HS-5 (cell line): ENCODE measurements at regions not wholly inside any gene's neighbourhood (a gene's known extent, or its start where the extent isn't known, plus 50 kb on each side); places are given as distances from the start of the nearest gene placed in this dataset.
"Not testable (repeated sequence)": the region's sequence is repeated elsewhere in the genome, so short reads cannot be mapped to it uniquely, and the experiment has no call there.

Source experiments
- DNase-seq: peaks from one replicate; pipeline ENCODE4 v3.0.0-alpha.2; 2012; ENCODE audit warnings: low read depth

DNA sequence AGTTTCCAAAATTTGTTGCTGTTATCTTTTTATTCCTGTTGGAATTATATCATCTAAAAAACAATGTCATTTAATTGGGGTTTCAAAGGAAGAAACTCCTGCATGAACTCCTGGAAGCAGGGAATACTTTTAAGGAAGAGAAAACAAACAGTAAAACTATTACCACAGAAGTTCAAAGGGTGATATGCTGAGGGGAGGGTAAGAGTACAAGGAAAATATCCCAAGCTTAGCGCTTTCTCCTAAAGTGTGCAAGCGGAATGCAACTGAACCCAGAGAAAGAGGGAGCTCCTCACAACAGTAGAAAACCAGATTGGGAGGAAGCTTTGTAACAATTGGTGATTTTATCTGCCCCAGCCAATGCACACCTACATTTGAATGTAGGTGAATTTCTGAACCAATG lies 175.1 kb downstream of the NUFIP1 start:
- no peak for DNase-seq

DNA sequence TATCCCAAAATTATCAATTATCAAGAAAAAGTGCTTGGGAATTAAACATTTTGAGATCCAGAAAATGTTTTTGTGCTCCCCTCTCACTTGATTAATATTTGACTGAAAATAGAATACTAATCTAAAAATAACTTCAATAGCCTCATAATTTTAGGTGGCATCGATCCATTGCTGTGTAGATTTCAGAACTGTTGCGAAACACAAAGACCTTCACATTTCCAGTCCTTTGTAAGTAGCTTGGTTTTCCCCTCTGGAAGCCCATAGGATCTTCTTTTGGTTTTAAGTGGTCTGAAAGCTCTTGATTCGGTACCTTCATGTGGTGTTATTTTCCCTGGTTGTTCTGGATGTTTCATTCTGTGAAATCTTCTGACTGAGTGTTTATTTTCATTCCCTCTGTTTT lies 176.5 kb downstream of the NUFIP1 start:
- DNase-seq = no peak

DNA sequence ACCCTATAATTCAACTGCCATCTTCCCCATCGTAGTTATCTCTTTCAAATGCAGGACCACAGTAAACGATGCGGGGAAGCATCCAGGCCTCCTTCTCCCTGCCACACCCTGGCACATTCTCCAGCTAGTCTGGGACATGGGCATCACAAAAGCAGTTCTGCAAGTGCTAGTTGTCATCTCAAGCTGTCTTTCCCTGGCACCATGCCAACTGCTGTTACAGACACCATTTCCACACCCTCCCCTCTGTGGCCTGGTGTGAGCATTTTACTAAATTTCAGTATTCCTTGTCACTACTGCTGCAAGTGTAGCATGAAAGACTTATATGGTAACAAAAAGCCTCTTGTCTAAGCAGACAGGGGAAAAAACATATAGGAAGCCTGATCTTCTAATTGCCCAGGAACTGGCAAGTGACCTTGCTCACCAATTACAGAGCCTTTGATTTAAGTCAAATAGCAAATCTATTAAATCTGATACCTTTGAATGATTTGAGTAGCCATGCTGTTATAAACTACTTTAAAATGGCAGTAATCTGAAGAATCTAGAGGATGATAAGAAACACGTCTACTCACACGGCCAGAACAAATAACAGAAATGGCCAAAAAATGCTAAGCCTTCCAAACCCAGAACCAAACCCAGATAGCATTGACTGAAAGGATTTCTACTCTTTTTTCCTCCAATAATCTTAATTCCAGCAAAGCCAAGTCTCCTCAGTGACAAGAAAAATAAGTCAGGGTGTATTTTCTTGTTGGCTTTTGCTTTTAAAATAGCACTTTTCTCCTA lies 179.0 kb downstream of the NUFIP1 start:
- no peak for DNase-seq

DNA sequence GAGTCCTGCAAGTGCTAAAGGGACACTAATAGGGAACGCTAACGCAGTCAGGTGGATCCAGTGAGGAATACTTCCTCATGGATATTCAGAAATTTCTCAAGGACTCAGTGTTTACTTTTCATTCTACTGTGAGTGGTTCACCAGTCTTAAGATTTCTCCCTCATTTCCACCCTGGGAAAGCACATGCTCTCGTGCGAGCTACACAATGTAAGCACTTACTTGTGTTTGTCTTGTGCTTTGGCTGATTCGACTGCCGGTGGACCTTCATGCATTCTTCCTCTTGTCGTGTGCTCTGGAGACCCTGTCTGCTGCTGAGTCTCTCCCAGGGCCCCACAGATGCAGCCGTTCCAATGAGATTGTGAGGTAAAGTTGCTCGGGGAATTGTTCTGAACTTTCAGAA lies 180.1 kb downstream of the NUFIP1 start:
- DNase-seq = no peak

DNA sequence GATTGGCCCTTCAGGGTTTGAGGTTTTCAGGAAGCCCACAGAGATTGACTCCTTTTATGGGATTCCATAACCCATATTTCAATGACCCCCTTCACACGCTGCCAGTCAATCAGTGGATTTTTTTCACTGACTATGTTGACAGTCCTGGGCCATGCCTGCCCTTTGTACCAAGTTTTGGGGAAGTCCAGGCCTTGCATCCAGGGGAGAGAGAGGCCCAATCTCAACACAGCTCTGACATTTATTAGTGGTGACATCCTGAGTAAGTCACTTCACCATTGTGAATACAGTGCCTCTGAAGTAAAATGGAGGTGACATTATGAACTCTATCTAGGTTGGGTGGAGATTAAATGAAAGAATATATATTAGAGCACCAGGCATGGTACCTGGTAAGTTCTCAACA lies 181.1 kb downstream of the NUFIP1 start:
- no peak for DNase-seq

DNA sequence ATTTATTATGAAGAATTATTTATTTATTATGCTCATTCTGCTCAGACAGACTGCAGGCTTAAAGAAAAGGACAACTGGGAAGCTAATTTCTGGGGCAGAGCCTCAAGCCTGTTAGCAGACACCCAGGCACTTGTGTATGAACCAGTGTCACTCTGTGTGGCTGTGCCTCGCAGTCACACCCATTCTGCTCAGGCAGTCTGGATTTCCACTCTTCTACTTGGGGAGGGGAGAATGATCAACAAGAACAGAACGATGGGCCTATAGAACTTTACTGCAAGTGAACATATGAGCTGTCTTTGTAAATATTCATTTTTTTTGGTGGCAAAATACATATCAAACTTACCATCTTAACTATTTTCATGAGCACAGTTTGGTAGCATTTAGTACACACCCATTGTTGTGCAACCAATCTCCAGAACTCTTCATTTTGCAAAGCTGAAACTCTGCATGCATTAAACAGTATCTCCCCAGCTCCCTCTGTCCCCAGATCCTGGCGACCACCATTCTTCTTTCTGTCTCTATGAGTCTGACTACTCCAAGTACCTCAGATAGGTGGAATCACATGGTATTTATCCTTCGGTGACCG lies 181.7 kb downstream of the NUFIP1 start:
- no peak for DNase-seq

DNA sequence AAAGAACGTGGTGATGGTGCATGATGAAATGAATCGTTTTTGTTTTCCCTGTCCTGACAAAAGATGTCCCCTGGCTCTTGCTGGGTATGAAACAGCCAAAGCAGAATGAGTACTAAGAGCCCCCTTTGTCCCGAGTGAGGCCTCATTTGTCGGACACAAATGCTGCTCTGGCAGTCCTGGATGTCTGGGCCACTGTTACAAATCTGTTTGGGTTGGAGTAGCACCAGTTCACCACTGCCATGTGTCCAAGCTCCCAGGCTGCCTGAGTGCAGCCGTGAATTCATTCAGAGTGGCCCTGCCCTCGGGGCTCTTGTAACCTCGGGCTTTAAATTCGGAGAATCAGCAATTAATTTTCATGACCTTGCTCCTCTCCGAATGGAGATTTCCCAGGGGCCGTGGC lies 182.4 kb downstream of the NUFIP1 start:
- no peak for DNase-seq

DNA sequence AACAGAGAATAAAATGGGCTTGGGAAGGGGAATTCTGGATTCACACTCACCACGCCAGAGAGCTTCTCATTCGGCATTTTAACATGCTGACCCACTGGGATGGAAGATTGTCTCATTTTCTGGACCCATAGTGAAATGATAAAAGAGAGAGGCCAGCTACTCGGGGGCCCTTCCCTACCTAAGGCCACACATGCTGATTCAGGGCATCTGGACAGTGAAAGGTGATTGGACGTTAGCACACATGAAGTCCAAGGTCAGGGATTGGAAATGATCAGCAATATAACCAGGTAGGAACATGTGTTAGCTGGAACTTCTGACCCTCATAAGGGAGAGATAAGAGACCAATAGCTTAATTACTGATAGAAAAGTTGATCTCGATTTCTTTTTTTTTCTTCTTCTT lies 183.7 kb downstream of the NUFIP1 start:
- no peak for DNase-seq

DNA sequence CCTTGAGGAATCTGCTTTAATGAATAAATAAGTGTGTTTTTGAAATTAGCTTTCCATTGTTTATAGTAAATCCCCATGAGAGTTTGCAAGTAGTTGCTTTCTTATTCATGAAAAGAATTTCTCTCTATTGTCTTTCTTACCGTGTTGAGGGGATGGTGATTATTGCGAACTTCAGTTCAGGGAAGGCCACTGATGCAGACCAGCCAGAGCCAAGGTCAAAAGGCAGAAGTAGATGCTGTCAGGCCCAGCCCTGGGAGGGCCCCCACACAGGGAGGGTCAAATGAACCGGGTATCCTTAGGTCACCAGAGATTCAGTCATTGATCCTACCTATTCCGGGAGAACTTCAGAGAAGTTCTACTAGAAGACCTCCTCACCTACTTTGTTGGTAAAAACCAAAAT lies 185.9 kb downstream of the NUFIP1 start:
- DNase-seq = no peak

DNA sequence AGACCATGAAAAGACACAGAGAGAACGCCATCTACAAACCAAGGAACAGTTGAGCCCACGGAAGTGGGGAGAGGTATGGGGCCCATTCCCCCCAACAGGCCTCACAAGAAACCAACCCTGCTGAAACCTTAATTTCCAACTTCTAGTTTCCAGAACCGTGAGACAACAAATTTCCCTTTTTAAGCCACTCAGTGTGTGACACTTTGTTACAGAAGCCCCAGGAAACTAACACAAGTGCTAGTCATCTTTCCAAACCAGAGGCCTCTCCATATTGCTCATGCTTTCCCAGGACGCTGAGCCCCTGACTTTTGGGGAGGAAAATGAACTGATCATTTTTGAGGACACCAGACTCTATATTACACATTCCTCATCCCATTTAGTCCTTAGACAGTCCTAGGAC lies 186.8 kb downstream of the NUFIP1 start:
- DNase-seq = no peak

DNA sequence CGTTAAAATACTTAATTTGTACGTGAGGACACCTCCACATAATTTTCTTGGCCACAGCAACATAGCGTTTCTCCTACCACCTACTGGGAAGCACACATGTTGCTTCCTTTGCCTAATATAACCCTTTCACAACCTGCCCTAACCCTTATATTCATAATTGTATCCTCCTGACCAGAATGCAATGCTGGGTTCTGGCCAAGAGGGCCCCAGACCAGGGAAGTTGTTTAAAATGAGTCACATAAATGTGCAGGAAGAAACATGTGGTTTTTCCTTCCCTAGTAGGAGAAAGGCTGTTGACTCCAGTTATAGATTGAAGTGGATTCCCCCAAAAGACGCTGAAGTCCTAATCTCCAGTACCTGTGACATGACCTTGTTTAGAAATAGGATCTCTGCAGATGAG lies 187.3 kb downstream of the NUFIP1 start:
- no peak for DNase-seq

DNA sequence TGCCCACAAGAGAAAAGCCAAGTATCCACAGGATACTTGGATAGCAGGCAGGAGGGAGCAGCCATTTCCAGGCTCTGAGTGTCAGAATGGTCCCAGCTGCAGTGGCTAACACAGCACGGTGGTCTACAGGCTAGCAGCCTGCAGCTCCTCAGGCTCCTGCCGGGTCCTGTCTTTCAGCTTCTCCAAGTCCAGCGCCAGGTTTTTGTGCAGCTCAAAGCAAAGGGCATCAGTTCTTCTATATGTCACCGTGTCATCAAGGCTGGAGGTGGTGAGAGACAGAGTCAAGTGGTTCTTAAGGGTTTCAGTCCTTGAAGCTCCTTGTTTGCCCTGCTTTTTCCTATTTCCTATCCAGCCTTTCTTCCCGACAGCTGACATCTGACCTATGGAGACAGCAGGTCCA lies 188.6 kb downstream of the NUFIP1 start:
- no peak for DNase-seq

DNA sequence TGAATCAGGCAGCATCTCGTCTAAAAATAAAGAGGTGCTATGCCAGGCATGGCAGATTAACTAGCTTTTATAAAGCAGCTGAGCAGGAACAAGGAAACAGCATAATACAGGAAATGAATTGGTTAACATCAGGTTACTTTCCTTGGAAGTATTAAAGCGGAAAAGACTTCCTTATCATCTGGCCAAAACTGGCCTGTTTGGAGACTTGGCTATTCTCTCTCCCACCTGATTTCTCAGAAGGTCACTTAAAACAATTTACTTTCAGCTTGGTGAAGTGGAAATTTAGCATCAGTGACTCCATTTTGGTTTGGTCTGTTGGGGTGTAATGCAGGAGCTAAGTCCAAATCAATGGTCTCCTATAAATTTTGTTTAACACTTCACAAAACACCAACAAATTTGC lies 191.6 kb downstream of the NUFIP1 start:
- DNase-seq = no peak

DNA sequence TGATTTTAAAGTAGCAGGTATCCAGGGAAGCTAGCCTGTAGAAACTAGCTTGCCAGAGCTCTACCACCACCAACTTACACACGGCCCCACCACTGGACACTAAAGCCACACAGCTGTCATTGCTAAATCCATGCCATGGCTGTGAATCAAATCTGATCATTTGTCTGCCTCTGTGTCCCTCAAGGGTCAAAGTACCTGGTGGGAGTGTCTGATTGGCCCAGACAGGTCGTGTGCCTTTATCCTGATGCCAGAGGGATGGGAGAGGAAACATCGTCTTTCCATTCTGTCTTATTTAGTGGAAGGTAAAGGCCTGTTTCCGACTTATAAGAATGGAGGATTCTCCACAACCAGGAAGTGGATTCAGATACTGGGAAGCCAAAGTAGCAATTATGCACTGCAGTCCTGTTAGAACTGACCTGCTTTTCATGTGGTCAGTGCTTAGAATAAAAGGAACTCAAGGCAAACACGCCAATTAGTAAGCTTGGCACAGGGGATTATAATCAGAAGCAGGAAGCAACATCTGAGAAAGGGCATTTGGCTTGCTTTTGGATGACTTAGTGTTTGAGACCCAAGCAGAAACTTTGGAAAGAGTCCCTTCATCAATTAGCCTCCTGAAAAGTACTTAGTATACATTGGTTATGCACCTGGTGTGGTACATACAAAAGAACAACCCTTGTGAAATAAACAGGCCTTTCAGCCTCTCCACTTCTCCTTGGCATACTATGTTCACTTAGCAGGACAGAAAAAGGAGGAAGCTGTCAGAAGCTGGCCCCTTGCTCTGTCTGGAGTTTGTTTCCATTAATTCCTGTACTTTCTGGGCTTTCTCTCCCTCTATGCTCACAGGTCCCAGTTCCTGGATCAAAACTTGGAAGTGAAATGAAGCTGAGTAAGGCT lies 192.4 kb downstream of the NUFIP1 start:
- no peak for DNase-seq

DNA sequence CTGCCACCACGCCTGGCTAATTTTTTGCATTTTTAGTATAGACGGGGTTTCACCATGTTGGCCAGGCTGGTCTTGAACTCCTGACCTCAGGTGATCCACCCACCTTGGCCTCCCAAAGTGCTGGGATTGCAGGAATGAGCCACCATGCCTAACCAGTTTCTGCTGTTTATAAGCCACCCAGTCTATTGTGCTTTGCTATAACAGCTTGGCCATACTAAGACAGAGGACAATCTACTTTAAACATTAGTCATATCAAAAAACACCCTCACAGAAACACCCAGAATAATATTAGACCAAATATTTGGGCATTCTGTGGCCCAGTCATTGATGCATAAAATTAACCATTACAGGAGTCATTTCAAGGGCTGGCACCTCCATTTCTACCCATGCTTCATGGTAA lies 193.2 kb downstream of the NUFIP1 start:
- DNase-seq = not testable (repeated sequence)

DNA sequence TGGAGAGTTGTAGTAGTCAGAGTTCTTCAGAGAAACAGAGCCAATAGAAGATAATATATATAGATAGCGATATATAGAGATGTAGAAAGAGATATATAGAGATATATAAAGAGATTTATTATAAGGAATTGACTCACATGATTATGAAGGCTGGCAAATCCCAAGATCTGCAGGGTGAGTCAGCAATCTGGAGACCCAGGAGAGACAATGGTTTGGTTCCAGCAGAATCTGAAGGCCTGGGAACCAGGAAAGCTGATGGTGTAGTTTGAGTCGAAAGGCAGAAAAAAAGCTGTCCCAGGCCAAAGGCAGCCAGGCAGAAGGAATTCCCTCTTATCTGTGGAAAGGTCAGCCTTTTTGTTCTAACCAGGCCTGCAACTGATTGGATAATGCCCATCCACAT lies 194.1 kb downstream of the NUFIP1 start:
- no peak for DNase-seq

DNA sequence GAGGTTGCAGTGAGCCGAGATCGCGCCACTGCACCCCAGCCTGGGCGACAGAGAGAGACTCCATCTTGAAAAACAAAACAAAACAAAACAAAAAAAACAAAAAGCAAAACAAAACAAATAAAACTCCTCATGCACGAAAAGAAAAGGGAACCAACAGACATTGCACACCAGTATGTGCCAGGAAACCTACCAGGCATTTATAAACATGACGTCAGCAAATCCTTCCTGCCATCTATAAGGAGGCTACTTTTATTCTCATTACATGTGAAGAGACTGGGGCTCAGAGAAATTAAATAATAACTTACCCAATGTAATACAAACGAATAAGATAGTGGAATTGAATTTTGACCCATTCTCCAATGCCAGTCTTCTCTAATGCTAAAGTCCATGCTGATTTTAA lies 197.2 kb downstream of the NUFIP1 start:
- DNase-seq = no peak

DNA sequence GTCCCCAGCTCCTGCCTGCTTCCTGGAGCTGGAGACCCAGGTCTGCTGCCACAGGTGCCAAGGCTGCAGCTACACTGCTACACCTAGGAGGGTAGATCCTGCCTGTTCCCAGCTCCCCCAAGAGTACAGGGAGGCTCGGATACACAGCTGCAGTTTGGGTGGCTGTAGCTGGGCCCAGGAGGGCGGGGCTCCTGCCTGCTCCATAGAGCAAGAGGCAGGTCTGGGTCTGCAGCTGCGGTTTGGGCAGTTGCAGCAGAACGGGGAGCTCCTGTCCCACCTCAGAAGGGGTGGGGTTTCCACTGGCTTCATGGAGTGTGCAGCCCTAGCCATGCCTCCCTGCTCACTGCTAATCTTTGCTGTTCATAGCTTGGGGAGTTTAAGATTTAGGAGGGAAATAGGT lies 199.0 kb downstream of the NUFIP1 start:
- DNase-seq = no peak

DNA sequence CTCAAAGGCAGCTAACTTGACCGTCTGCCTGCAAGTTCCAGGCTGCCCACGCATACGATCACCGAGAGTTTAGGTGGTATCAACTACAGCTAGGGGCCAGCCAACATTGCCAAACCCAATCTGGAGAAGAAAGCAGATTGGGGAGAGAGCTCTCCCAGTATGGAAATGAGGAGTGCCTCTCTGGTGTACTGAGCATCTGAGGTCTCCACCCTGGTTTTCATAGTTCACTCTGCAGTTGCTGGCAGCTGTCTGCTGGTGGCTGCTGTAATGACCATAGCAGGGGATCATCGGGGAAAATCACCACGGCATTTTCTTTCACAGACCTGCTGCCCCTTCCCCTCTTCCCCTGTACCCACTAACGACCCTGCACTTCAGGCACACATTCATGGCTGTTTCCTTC lies 201.7 kb downstream of the NUFIP1 start:
- no peak for DNase-seq

DNA sequence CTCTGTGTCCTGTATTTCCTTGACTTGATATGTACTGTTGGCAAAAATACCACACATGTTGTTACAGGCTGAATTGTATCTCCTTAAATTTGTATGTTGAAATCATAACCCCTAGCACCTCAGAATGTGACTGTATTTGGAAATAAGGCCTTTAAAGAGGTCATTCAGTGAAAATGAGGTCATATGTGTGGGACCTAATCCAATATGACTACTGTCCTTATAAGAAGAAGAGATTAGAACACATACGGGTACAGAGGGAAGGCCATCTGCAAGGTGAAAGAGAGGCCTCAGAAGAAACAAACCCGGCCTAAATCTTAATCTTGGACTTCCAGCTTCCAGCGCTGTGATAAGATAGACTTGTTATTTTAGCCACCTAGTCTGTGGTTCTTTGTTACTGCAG lies 202.5 kb downstream of the NUFIP1 start:
- DNase-seq = no peak

DNA sequence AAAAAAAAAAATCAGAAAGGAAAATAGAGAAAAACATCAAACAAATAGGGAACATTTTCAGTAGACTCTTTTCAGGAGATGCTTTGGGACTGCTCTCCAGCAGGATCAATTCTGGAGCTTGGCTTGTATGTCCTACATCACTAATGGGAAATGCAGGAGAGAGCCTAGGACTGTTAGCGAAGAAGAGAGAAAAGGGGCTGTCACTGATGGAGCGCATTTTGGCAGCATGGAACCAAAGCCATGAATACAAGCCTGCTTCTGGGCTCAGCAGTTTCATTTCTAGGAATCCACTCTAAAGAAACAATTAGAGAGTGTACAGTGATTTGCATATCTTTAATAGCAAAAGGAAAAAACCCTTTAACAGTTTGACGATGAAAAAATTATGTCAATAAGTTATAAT lies 203.9 kb downstream of the NUFIP1 start:
- DNase-seq = no peak

DNA sequence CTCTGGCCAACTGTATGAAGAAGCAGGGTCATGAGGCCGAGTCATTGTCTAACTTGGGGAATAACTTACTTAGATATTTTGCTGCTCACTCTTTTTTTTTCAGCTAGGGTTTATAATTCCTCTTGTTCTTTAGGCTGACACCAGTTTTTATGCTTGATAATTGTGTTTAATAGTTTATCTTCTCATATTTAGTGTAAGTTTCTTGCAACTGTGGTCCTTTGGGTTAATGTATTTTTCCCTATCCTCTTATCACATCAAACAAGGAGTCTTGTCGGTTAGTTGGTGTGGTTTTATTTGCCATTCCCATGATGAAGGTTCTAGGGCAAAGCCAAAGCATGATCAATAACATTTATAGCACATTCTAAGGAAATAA lies 204.6 kb downstream of the NUFIP1 start:
- DNase-seq = no peak

DNA sequence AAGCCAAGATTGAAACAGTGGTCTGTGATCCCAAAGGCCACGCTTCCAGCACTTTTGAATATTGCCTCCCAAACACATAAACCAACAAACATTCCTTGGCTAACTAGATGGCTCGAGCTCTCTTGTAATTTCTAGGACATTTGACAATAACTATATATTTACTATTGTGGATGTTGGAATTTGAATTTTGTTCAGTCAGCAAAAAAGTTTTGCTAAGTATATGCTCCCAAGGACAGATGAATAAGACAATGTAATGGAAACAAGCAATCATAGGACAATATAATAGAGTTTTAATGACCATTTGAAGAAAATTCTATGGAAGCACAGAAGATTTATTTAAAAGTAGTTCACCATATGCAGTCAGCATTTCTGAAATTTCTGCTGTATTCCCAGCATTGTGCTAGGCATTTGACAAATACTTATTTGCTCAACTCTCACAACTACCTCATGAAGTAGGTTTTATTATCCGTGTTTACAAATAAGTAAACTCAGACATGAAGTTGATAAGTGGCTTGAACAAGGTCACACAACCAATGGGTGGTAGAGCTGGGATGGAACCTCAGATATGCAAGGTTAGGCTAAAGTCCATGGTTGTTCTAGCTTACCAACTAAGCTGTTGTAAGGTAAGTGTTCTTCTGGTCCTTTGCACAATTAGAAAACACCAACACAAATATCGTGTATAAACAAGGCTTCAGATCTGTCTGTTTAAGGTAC lies 205.1 kb downstream of the NUFIP1 start:
- DNase-seq = no peak
